ENCODE measurements at regions not wholly inside any gene's neighbourhood (a gene's known extent, or its start where the extent isn't known, plus 50 kb on each side); places are given as distances from the start of the nearest gene placed in this dataset.
"Not testable (repeated sequence)": the region's sequence is repeated elsewhere in the genome, so short reads cannot be mapped to it uniquely, and the experiment has no call there.

GRCh38 chr3:81887448-81887847 lies 126.0 kb upstream of the GBE1 start:
- POLR2A ChIA-PET: no interaction called here
- Mint-ChIP-seq H3K27ac (no peak overlapping the region), H3K4me3 (no peak overlapping the region), H3K36me3 (no peaks in the 10 kb centered on the region), H3K4me1 (no peaks in the 10 kb centered on the region), H3K27me3 (no peaks in the 10 kb centered on the region), H3K9me3 (no peaks in the 10 kb centered on the region)
- no peak for DNase-seq
- no peak for ATAC-seq (ENCODE audit: low read depth)

GRCh38 chr3:81886081-81886480 lies 124.6 kb upstream of the GBE1 start:
- POLR2A ChIA-PET: no interaction called here

GRCh38 chr3:81884791-81885190 lies 123.3 kb upstream of the GBE1 start:
- no peaks in the 10 kb centered on the region for H3K4me1 Mint-ChIP-seq
- POLR2A ChIA-PET: no interaction called here
- H3K27ac Mint-ChIP-seq: no peak overlapping the region
- no peak overlapping the region for H3K4me3 Mint-ChIP-seq
- no peaks in the 10 kb centered on the region for H3K36me3 Mint-ChIP-seq
- DNase-seq (no peak), ATAC-seq (ENCODE audit: low read depth) (no peak)
- peaks cover 3% of the 10 kb centered on the region for H3K9me3 Mint-ChIP-seq
- H3K27me3 Mint-ChIP-seq: no peaks in the 10 kb centered on the region

More at GRCh38 chr3:81886081-81886480, 124.6 kb upstream of the GBE1 start:
- H3K27me3 Mint-ChIP-seq: no peaks in the 10 kb centered on the region
- no peaks in the 10 kb centered on the region for H3K4me1 Mint-ChIP-seq
- no peak for ATAC-seq (ENCODE audit: low read depth)
- DNase-seq: no peak
- H3K4me3 Mint-ChIP-seq: no peak overlapping the region
- H3K36me3 Mint-ChIP-seq: no peaks in the 10 kb centered on the region
- H3K9me3 Mint-ChIP-seq: peaks cover 1% of the 10 kb centered on the region
- no peak overlapping the region for H3K27ac Mint-ChIP-seq

GRCh38 chr3:81876826-81877225 lies 115.4 kb upstream of the GBE1 start:
- H3K27me3 Mint-ChIP-seq: no peaks in the 10 kb centered on the region
- no peaks in the 10 kb centered on the region for H3K36me3 Mint-ChIP-seq
- POLR2A ChIA-PET: no interaction called here
- H3K9me3 Mint-ChIP-seq: peaks cover 2% of the 10 kb centered on the region
- no peak overlapping the region for H3K27ac Mint-ChIP-seq
- H3K4me1 Mint-ChIP-seq: no peaks in the 10 kb centered on the region
- ATAC-seq (ENCODE audit: low read depth): no peak
- no peak overlapping the region for H3K4me3 Mint-ChIP-seq
- DNase-seq: no peak

GRCh38 chr3:81874738-81875137 lies 113.3 kb upstream of the GBE1 start:
- H3K36me3 Mint-ChIP-seq: no peaks in the 10 kb centered on the region
- H3K27ac Mint-ChIP-seq: no peak overlapping the region
- no peaks in the 10 kb centered on the region for H3K9me3 Mint-ChIP-seq
- no peak overlapping the region for H3K4me3 Mint-ChIP-seq
- H3K27me3 Mint-ChIP-seq: peaks cover 3% of the 10 kb centered on the region
- ATAC-seq (ENCODE audit: low read depth): no peak
- H3K4me1 Mint-ChIP-seq: no peaks in the 10 kb centered on the region
- POLR2A ChIA-PET: no interaction called here
- no peak for DNase-seq

DNA sequence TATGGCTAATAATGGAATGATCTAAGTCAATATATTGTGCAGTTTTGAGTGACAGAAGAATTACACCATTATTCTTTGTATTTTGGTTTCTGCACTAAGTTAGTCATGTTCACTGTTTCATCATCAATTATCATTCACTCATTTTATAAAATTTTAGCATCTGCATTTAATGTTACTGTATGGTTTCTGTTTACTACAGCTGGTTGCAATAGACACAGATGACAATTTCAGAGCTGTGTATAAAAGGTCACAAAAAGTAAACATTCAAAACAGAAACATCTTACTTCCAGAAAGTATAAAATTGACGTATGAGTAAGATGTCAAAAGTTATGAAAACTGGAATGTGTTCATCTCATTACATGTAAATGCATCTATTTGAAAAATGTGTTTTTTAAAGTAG lies 111.1 kb upstream of the GBE1 start:
- Mint-ChIP-seq H3K4me3 (no peak overlapping the region), H3K4me1 (no peaks in the 10 kb centered on the region), H3K36me3 (no peaks in the 10 kb centered on the region), H3K9me3 (no peaks in the 10 kb centered on the region), H3K27me3 (peaks cover 6% of the 10 kb centered on the region), H3K27ac (no peak overlapping the region)
- no peak for ATAC-seq (ENCODE audit: low read depth)
- DNase-seq: no peak
- POLR2A ChIA-PET: no interaction called here

- POLR2A ChIA-PET: no interaction called here
- Mint-ChIP-seq H3K9me3 (no peaks in the 10 kb centered on the region), H3K36me3 (no peaks in the 10 kb centered on the region), H3K4me1 (no peaks in the 10 kb centered on the region), H3K27ac (no peak overlapping the region), H3K4me3 (no peak overlapping the region), H3K27me3 (peaks cover 6% of the 10 kb centered on the region)
- DNase-seq: no peak
- no peak for ATAC-seq (ENCODE audit: low read depth)
These were observed 110.1 kb upstream of the GBE1 start for GRCh38 chr3:81871358-81872155.

- no peak overlapping the region for H3K4me3 Mint-ChIP-seq
- H3K27me3 Mint-ChIP-seq: peaks cover 12% of the 10 kb centered on the region
- DNase-seq (no peak), ATAC-seq (ENCODE audit: low read depth) (no peak)
- no peaks in the 10 kb centered on the region for H3K4me1 Mint-ChIP-seq
- H3K36me3 Mint-ChIP-seq: no peaks in the 10 kb centered on the region
- H3K9me3 Mint-ChIP-seq: no peaks in the 10 kb centered on the region
- POLR2A ChIA-PET: no interaction called here
- H3K27ac Mint-ChIP-seq: no peak overlapping the region
These were observed 107.9 kb upstream of the GBE1 start for GRCh38 chr3:81869382-81869781.

GRCh38 chr3:81868597-81868996 lies 107.2 kb upstream of the GBE1 start:
- Mint-ChIP-seq H3K4me3 (no peak overlapping the region), H3K4me1 (no peaks in the 10 kb centered on the region), H3K27ac (no peak overlapping the region), H3K27me3 (peaks cover 12% of the 10 kb centered on the region), H3K9me3 (no peaks in the 10 kb centered on the region), H3K36me3 (no peaks in the 10 kb centered on the region)
- POLR2A ChIA-PET: no interaction called here
- ATAC-seq (ENCODE audit: low read depth): no peak
- DNase-seq: no peak

GRCh38 chr3:81867875-81868274 lies 106.4 kb upstream of the GBE1 start:
- H3K36me3 Mint-ChIP-seq: no peaks in the 10 kb centered on the region
- ATAC-seq (ENCODE audit: low read depth) (no peak), DNase-seq (no peak)
- POLR2A ChIA-PET: no interaction called here
- H3K4me1 Mint-ChIP-seq: no peaks in the 10 kb centered on the region
- H3K27me3 Mint-ChIP-seq: peaks cover 12% of the 10 kb centered on the region
- H3K4me3 Mint-ChIP-seq: no peak overlapping the region
- no peaks in the 10 kb centered on the region for H3K9me3 Mint-ChIP-seq
- H3K27ac Mint-ChIP-seq: no peak overlapping the region

- DNase-seq; H3K4me3 Mint-ChIP-seq; H3K9me3 Mint-ChIP-seq; H3K4me1 Mint-ChIP-seq; ATAC-seq (ENCODE audit: low read depth); POLR2A ChIA-PET; H3K36me3 Mint-ChIP-seq; H3K27ac Mint-ChIP-seq: not testable (repeated sequence)
- H3K27me3 Mint-ChIP-seq: peaks cover 15% of the 10 kb centered on the region
These were observed 103.7 kb upstream of the GBE1 start for GRCh38 chr3:81865164-81865563.

GRCh38 chr3:81864272-81864671 lies 102.8 kb upstream of the GBE1 start:
- DNase-seq (no peak), ATAC-seq (ENCODE audit: low read depth) (no peak)
- no peaks in the 10 kb centered on the region for H3K4me1 Mint-ChIP-seq
- no peak overlapping the region for H3K27ac Mint-ChIP-seq
- POLR2A ChIA-PET: no interaction called here
- H3K27me3 Mint-ChIP-seq: peaks cover 15% of the 10 kb centered on the region
- no peaks in the 10 kb centered on the region for H3K36me3 Mint-ChIP-seq
- no peak overlapping the region for H3K4me3 Mint-ChIP-seq
- H3K9me3 Mint-ChIP-seq: no peaks in the 10 kb centered on the region

DNA sequence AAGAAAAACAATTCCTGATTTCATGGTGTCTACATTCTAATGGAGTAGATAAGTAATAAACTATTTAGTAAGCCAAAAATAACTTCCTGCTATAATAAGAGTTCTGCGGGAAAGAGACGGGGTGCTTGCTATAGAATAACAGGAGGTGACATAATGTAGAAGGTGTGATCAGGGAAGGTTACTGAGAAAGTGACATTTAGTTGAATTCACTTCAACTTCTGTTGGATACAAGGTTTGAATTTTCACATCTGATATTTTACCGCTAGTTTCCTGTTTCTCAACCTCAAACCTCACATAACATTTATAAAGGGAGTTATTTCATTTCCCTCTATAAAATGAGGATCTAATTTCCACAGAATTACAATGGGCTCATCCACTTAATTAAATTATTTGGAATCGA lies 102.3 kb upstream of the GBE1 start:
- no peak for DNase-seq
- H3K4me1 Mint-ChIP-seq: no peaks in the 10 kb centered on the region
- H3K4me3 Mint-ChIP-seq: no peak overlapping the region
- H3K9me3 Mint-ChIP-seq: no peaks in the 10 kb centered on the region
- no peak overlapping the region for H3K27ac Mint-ChIP-seq
- peaks cover 13% of the 10 kb centered on the region for H3K27me3 Mint-ChIP-seq
- no peaks in the 10 kb centered on the region for H3K36me3 Mint-ChIP-seq
- ATAC-seq (ENCODE audit: low read depth): no peak
- POLR2A ChIA-PET: no interaction called here

DNA sequence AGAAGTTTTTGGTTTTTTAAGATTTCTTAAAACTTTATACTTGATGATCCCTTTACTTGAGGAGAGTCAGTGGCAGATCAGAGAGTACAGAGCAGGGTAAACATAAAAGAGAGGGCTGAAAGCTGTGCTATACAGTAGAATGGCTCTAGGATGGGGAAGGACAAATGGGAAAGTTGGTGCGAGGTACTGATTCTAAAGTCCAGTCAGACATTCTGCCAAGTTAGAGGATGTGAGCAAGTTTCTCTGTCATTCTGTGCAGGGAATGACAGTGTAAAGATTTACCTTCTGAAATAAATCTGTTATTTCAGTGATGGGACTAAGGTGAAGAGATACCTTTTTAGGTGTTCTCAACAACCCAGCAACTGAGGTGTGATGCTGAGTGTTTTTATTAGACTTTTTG lies 100.1 kb upstream of the GBE1 start:
- no peak for DNase-seq
- no peak overlapping the region for H3K4me3 Mint-ChIP-seq
- H3K4me1 Mint-ChIP-seq: no peaks in the 10 kb centered on the region
- POLR2A ChIA-PET: no interaction called here
- H3K27ac Mint-ChIP-seq: no peak overlapping the region
- H3K27me3 Mint-ChIP-seq: peaks cover 13% of the 10 kb centered on the region
- no peak for ATAC-seq (ENCODE audit: low read depth)
- no peaks in the 10 kb centered on the region for H3K36me3 Mint-ChIP-seq
- no peaks in the 10 kb centered on the region for H3K9me3 Mint-ChIP-seq

GRCh38 chr3:81859524-81859923 lies 98.1 kb upstream of the GBE1 start:
- Mint-ChIP-seq H3K4me1 (no peaks in the 10 kb centered on the region), H3K27me3 (peaks cover 7% of the 10 kb centered on the region), H3K4me3 (no peak overlapping the region), H3K27ac (no peak overlapping the region), H3K9me3 (no peaks in the 10 kb centered on the region), H3K36me3 (no peaks in the 10 kb centered on the region)
- no peak for DNase-seq
- POLR2A ChIA-PET: no interaction called here
- no peak for ATAC-seq (ENCODE audit: low read depth)
